ENCODE measurements at regions not wholly inside any gene's neighbourhood (a gene's known extent, or its start where the extent isn't known, plus 50 kb on each side); places are given as distances from the start of the nearest gene placed in this dataset.

DNA sequence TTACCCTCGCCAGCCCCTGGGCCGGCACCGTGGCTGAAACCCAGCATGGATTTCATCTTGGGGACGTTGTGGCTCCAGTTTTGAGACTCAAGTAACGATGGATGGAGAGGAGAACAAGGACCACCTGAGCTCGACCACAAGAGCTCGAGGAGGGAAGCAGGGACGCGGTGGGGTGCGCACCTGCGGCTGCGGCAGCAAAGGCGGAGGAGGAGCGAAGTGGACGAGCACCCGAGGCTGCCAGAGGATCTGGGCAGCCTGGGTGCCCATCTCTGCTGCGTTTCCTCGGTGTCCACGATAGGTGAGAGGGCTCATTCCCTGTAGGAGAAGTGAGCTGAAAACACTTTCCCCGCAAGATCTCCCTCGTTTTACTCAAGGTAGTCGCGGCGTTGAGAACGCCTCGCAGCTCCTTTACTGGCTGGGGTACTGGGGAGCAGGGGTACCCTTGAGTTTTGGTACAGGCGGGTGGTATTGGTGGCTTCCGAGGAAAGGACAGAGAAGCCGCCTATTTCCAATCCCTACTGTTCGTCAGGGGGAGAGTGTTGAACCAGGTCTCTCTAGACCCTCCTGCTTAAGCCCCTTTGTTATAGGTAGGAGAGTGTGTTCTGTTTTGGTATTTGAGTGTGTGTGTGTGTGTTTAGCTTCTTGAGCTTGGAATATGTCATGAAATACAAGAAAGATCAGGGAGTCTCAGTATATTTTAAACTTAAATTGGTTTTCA is 137.7 kb downstream of the TRIM27 start:
- TF ChIP-seq POLR2A (IDR thresholded peaks at IDR 0.05; ENCODE audit: low read depth, low read length) (no peak), POLR2AphosphoS5 (IDR thresholded peaks at IDR 0.05; ENCODE audit: low read depth, low read length) (no peak), TAF1 (IDR thresholded peaks at IDR 0.05; ENCODE audit: borderline replicate concordance, low read depth, low read length) (no peak)

All from GM12892 (cell line).